Activated CD4-positive, alpha-beta T cell treated with anti-CD3 and anti-CD28 coated beads, Interleukin-2, amount 50 U/mL, for 16 hours (primary cell): ENCODE measurements at regions not wholly inside any gene's neighbourhood (a gene's known extent, or its start where the extent isn't known, plus 50 kb on each side); places are given as distances from the start of the nearest gene placed in this dataset.

Experiments
- DNase-seq: peaks from one replicate; pipeline ENCODE4 v3.0.0-alpha.2; 2020

GRCh38 chr15:66933932-66934867 lies 131.2 kb upstream of the SMAD3 start:
- DNase-seq, result no peak

GRCh38 chr15:66934868-66935520 lies 130.4 kb upstream of the SMAD3 start:
- DNase-seq, result no peak

- no peak for DNase-seq
Observed at GRCh38 chr15:66935688-66936087, 129.7 kb upstream of the SMAD3 start.

- no peak for DNase-seq
Observed at GRCh38 chr15:66936109-66936860, 129.1 kb upstream of the SMAD3 start.

- DNase-seq, result no peak
Observed at GRCh38 chr15:66936861-66937582, 128.4 kb upstream of the SMAD3 start.

GRCh38 chr15:66937588-66937987 lies 127.8 kb upstream of the SMAD3 start:
- DNase-seq, result no peak

- DNase-seq, result no peak
Observed at GRCh38 chr15:66938114-66938830, 127.1 kb upstream of the SMAD3 start.

GRCh38 chr15:66939016-66939415 lies 126.4 kb upstream of the SMAD3 start:
- no peak for DNase-seq

GRCh38 chr15:66939451-66940023 lies 125.9 kb upstream of the SMAD3 start:
- no peak for DNase-seq

GRCh38 chr15:66940368-66940767 lies 125.0 kb upstream of the SMAD3 start:
- DNase-seq, result peak; percentile 69

GRCh38 chr15:66941108-66941711 lies 124.2 kb upstream of the SMAD3 start:
- DNase-seq, result no peak

- DNase-seq, result no peak
Observed at GRCh38 chr15:66941791-66942190, 123.6 kb upstream of the SMAD3 start.

- no peak for DNase-seq
Observed at GRCh38 chr15:66942649-66943390, 122.6 kb upstream of the SMAD3 start.

GRCh38 chr15:66943456-66944095 lies 121.8 kb upstream of the SMAD3 start:
- DNase-seq, result no peak

GRCh38 chr15:66944121-66944520 lies 121.3 kb upstream of the SMAD3 start:
- DNase-seq, result no peak

- DNase-seq, result no peak
Observed at GRCh38 chr15:66945286-66945685, 120.1 kb upstream of the SMAD3 start.

GRCh38 chr15:66945842-66946241 lies 119.6 kb upstream of the SMAD3 start:
- DNase-seq, result no peak

GRCh38 chr15:66946578-66947164 lies 118.7 kb upstream of the SMAD3 start:
- DNase-seq, result peak; percentile 78

- DNase-seq, result no peak
Observed at GRCh38 chr15:66947471-66947870, 117.9 kb upstream of the SMAD3 start.

GRCh38 chr15:66948294-66948693 lies 117.1 kb upstream of the SMAD3 start:
- peak; percentile 56 for DNase-seq
